GM19467 (cell line): ENCODE measurements at regions not wholly inside any gene's neighbourhood (a gene's known extent, or its start where the extent isn't known, plus 50 kb on each side); places are given as distances from the start of the nearest gene placed in this dataset.

Source experiments
- ATAC-seq: cut with Tn5 transposase; IDR thresholded peaks from one replicate; pipeline ENCODE4 v1.9.1; 2021; ENCODE audit warnings: mild to moderate bottlenecking, moderate library complexity; ENCODE audit not compliant: unreplicated experiment

- no peak for ATAC-seq
Observed at GRCh38 chr14:65243766-65244442, 141.6 kb upstream of the MAX start.

- ATAC-seq: no peak
Observed at GRCh38 chr14:65249471-65250161, 147.3 kb upstream of the MAX start.

GRCh38 chr14:65250162-65250495, 147.8 kb upstream of the MAX start:
- no peak for ATAC-seq

GRCh38 chr14:65251213-65251612, 148.9 kb upstream of the MAX start:
- ATAC-seq: no peak

- ATAC-seq: no peak
Observed at GRCh38 chr14:65252482-65253255, 150.4 kb upstream of the MAX start.

- ATAC-seq: no peak
Observed at GRCh38 chr14:65255029-65255545, 152.8 kb upstream of the MAX start.

- ATAC-seq: no peak
Observed at GRCh38 chr14:65255583-65256461, 153.5 kb upstream of the MAX start.

- ATAC-seq: no peak
Observed at GRCh38 chr14:65256714-65257113, 154.4 kb upstream of the MAX start.

GRCh38 chr14:65257425-65257824, 155.1 kb upstream of the FUT8 start:
- no peak for ATAC-seq

- no peak for ATAC-seq
Observed at GRCh38 chr14:65258391-65258790, 154.1 kb upstream of the FUT8 start.

- no peak for ATAC-seq
Observed at GRCh38 chr14:65259000-65259399, 153.5 kb upstream of the FUT8 start.

GRCh38 chr14:65260786-65261185, 151.7 kb upstream of the FUT8 start:
- ATAC-seq: no peak

GRCh38 chr14:65261425-65261920, 151.1 kb upstream of the FUT8 start:
- no peak for ATAC-seq

- ATAC-seq: no peak
Observed at GRCh38 chr14:65261946-65262345, 150.6 kb upstream of the FUT8 start.

GRCh38 chr14:65263177-65263788, 149.2 kb upstream of the FUT8 start:
- ATAC-seq: no peak

GRCh38 chr14:65267856-65268255, 144.7 kb upstream of the FUT8 start:
- ATAC-seq: no peak

GRCh38 chr14:65268594-65268993, 143.9 kb upstream of the FUT8 start:
- ATAC-seq: no peak

GRCh38 chr14:65269732-65270131, 142.8 kb upstream of the FUT8 start:
- no peak for ATAC-seq

GRCh38 chr14:65277027-65277426, 135.5 kb upstream of the FUT8 start:
- ATAC-seq: no peak

- no peak for ATAC-seq
Observed at GRCh38 chr14:65277580-65278270, 134.8 kb upstream of the FUT8 start.
